Hindlimb muscle (tissue), 1 donor: ENCODE measurements at regions not wholly inside any gene's neighbourhood (a gene's known extent, or its start where the extent isn't known, plus 50 kb on each side); places are given as distances from the start of the nearest gene placed in this dataset.

ENCODE experiments used
- DNase-seq: peaks from one replicate; pipeline ENCODE4 v3.0.0-alpha.2; 2013

DNA sequence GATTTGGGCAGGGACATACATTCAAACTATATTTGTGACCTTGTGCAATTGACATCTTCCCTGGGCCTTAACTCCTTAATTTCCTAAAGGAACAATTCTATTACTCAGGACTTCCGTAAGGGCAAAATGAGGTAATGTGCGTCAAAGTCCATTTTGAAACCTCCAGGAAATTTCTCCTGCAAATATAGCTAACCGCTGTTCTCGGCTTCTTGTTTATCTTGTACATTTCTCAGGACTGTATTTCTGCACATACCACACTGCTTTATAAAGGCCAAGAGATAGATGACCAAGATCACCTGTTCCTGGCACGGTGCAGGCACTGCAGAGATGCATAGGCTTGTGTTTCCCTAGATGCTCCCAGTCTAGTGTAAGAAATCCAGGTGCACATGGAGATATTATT is 1009.4 kb downstream of the BCL11B start:
- no peak for DNase-seq

DNA sequence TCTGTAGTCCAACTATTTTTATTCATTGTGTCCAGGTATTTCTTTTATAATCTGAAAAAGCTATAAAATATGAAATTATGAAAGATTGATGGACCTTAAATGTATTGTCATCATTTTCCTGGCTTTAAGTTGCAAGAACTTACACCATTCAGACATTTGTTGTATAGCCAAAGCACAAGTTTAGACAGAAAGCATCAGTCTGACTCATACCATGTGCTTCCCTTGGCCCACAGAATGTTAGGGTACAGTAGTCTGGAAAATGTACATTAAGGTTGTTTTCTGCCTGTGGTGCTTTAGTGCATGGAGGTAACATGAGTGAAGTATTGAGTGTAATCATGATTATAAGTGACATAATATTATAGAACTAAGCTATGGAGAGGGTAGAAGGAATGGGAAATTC is 1002.5 kb downstream of the BCL11B start:
- no peak for DNase-seq

DNA sequence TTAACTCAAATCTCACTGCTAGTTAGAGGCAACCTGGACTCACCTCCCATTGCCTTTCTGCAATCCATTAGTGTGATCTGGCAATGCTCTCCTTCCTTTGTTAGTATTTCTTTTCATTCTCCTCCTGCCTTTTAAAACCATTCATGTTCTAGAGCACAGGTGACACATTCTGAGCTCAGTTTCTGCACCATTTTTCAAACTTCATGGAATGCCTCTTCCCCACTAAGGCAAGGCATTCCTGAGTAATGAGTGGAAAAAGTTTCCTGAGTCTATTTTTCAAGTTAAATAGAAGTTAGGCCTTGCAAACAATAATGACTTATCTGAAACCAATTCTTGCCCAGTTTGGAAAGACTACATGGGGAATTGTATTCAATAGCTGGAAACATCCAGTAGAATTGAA is 1001.8 kb downstream of the BCL11B start:
- DNase-seq: no peak

DNA sequence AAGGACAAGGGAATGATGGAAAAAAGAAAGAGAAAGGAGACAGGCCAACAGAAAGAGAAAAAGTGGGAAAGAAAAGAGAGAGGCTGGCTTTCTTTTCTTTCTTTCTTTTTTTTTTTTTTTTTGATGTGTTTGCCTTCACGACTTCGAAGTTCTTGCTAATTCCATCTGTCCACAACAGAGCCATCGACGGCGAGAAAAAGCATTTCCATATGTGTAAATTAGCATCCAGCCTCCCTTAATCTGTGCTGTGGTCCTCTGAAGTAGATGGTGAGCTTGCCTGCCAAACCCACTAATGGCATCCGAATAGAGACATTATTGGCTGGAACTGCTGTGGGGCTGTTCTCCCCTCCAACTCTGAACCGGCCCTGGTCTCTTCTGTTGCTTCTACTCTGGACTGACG is 997.4 kb downstream of the BCL11B start:
- no peak for DNase-seq

DNA sequence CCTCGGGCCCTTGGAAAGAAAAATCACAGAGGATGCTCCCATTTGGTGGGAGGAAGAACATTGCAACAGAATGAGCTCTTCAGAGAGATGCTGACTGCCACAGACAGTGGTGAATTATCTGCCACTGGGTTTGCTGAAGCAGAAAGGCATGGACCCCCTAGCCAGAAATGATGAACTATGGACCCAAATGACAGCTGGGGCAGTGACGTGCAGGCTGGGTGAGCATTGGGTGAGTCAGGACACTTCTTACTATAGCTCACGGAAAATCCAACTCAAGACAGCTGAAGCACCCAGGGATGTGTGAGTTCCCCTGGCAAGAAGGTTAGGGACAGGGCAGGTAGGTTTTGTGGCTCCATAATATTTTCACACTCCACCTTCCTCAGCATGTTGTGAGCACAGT is 993.2 kb downstream of the BCL11B start:
- no peak for DNase-seq

DNA sequence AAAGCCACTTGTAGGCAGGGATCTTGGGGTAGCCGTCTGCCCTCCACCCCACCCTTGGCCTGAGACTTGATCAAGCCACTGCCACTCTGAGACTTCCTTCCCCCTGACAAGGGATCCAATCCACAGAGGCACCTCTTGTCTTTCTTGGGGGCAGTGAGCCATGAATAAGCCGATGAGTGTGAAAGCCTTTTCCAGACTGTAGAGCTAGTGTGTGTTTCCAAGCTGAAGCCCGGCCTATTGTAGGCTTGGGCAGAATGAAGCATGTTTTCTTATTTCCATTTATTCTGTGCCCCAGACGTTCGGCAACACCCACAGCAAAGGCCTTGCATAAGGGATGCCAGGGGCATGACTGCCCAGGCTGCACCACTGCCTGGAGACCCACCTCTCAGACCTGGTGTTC is 991.6 kb downstream of the BCL11B start:
- DNase-seq: no peak

DNA sequence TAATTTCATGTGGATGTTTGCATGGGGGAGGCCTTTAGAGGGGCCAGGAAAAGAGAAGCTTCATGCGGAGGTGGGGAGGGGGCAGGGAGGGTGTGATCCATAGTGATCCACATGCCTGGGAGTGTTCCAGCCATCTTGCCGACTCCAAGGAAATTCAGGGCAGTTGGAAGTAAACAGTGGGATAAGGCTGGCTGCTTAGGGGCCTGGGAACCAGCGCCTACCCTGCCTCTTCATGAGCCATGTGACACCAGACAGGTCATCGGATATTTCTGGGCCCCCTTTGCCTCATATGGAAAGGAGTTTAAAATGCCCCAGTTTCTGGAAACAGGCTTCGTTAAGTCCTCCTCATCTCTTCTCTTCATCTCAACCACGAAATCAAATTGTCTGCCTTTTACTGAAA is 983.2 kb downstream of the BCL11B start:
- DNase-seq: no peak

DNA sequence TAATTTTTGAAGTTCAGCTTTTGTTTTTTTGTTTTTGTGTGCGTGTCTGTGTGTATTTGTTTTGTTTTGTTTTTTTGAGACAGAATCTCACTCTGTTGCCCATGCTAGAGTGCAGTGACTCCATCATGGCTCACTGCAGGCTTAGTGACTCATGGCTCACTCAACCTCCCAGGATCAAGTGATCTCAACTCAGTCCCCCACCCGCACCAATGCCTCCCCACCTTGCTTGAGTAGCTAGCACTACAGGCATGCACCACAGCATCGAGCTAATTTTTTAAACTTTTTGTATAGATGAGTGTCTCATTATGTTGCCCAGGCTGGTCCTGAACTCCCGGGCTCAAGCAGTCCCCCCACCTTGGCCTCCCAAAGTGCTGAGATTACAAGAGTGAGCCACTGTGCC is 981.4 kb downstream of the BCL11B start:
- no peak for DNase-seq

DNA sequence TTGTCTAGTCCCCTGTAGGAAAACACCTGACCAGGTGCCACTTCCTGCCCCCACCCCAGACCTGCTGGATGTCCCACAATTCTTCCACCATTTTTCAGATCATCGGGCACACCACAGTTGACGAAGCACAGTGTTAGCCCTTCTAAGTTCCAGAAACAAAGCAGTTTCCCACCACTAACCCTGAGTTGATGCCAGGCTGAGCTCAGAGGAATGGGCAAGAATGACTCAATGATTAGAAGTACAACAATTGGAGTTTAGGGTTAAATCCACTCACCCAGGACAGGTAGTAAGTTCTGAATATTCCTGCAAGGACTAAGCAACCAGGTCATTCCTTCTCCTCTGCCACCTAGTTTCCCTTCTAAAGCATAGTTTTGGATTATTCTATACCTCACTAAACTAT is 979.8 kb downstream of the BCL11B start:
- no peak for DNase-seq

DNA sequence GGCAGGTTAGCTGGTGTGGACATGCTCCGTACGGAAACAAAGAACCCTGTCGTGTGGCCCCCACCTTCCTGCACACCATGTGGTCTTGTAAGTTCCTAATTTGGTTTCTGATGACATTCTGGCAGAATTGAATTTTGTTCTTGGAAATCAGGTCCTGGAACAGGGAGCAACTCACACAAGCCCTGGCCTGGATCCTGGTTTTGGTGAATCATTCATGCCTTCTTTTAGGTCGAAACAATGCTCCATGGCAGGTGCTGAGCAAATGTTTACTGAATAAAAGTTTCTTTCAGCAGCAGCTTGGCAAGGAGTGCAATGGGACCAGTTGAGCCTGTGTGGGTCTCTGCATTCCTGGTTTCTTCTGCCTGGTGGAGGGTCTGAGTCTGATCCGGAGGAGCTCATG is 978.4 kb downstream of the BCL11B start:
- DNase-seq: peak; percentile 26

DNA sequence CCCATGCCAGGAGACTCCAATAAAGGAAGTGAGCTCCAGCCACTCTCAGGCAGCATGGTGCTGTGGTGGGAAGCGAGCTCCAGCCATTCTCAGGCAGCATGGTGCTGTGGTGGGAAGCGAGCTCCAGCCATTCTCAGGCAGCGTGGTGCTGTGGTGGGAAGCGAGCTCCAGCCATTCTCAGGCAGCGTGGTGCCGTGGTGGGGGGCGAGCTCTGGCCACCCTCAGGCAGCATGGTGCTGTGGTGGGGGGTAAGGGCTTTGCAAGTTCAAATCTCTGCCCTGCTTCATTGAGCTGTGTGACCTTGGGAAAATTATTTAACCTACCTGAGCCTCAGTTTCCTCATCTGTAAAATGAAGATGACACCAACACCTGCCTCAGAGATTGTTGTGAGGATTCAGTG is 975.1 kb downstream of the BCL11B start:
- no peak for DNase-seq

DNA sequence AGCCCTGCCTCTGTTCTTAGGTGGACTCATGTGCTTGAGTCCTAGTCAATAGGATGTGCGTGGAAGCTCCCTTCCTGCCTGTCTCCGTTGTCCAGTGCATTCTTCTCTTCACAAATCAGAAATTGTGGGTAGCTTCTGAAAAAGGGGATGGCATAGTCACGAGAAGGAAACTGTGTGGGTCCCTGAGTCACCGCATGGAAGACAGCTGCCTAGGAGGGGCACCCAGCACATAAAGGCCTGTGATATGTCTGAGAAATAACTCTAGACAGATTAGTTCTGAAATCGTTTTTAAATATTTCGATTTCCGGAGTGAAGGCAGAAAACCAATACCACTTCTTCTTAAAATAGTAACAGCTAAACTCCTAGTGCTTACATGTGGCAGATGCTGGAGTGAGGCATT is 974.4 kb downstream of the BCL11B start:
- no peak for DNase-seq

DNA sequence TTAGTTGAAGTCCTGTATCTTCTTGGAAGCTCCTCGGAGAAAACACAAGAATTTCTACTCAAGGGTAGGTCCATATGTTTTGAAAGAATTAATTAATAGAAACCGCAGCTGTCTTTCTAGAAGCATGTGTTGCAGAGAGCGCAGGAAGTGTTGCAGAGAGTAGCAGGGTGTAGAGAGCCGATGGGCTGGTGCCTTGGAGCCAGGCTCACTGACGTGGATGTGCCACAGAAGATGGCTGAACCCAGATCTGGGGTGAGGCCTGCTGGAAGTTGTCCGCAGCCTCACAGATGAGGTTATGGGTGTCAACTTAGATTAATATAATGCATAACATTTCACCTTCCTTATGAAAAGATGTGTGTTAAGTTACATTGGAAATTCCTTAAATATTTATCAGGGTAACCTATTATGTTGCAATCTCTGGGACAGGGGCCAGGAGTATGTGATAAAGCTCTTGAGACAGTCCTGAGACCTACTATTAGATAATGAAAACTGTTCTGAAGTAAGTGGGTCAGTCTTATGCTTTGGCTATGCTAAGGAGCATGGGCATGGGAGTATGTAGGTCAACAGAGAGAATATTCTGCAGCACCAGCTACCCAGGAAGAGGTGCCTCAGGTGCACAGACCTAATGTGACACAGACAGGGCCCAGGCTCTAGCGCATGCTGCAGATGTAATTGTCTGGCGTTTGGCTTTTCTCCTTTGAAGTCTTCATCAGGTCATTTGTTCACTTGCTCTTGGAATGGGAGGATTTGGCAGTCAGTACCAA is 973.3 kb downstream of the BCL11B start:
- DNase-seq: no peak

DNA sequence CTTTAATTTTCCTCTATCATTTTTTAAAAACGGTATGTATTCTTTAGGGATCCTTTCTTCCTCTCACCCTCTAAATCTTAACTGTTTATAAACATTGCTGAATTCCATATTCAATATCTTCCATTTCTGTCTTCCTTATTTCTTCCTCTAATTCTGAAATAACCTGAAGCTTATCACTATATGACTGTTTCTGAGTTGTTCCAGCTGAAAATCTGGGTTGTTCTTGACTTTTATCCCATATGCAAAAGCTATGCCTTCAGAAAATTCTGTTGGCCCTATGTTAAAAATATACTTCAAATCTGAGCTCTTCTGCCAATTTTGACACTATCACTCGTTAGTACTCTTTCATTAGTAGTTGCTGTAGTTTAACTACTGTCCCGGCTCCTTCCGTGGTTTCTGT is 970.3 kb downstream of the BCL11B start:
- no peak for DNase-seq

DNA sequence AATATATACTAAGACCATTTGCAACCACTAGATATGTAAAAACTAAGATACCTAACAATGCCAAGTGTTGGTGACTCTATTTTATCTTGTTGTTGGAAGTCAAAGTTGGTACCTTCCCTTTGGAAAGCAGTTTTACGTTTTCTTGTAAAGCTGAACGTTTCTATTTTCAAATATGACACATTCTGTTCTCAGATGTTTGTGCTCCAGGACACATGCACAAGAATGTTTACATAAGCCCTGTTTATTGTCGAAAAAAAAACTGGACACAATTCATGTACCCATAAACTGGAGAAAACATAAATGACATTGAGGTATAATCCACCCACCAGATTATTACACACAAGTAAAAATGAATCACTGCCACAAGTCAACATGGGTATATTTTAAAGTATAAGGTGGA is 967.4 kb downstream of the BCL11B start:
- no peak for DNase-seq

DNA sequence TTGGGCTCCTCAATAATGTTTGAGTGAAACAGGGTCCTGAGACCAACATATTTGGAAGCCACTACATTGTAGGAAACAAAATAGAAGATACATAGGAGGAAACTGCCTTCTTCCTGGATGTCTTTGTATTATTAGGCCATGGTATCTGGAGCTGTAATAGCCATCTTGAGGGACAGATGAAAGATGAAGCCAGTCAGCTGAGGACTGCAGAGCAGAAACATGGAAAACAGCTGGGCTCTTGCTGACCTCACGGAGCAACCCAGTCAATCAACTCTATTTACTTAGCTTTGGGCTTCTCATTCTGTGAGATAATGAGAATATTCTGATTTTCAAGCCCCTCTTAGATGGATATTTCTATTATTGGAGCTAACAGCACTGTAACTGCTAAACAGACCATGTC is 962.4 kb downstream of the BCL11B start:
- no peak for DNase-seq

DNA sequence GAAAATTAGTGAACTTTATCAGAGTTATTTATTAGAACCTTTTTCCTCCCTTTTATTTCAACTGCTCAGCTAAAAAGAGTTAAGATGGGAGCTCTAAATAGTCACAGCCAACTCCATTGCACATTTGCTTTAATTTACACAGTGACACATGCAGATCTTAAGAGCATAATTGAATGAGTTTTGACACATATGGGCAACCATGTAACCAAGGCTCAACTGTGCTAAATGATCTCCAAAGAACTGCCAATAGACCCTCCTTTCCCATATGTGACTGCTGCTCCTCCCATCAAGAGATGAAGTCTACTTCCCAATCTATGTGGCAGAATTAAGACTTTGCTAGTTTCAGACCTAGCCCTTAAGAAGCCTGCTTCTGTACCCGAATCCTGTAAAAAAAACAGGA is 960.0 kb downstream of the BCL11B start:
- no peak for DNase-seq

DNA sequence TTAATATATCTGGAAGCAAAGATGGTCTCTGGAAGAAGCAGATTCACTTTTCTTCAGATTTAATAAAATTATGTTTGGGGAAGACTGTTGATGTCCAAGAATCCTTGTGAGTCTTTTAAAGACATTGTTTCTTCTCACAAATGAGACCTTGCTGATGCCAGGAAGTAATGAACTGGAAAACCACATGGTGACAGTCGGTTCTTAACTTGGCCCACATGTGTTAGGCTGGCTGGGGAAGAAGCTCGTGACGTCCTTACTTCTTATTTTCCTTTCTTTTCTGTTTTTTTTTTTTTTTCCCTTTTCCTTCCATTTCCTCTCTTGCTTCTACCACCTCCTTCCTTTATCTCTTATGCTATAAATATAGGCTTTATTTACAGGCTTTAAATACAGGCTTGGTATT is 950.2 kb downstream of the BCL11B start:
- no peak for DNase-seq

DNA sequence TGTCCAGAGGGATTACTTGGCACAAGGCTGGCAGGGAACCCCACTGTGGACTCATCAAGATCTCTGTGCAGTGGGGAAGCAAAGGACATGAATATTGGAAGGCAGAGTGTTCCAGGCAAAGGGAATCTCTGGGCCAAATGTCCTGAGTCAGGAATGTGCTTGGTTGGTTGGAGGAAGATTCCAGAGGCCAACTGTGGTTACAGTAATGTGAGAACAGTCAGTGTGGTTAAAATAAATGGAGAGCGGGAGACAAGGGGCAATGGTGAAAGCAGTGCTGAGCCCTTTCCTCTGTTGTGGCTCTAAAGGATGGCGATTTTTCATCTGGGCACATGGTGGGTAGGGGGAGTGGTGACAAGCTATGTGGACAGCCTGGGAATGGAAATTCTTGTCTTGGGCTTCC is 948.2 kb downstream of the BCL11B start:
- no peak for DNase-seq

DNA sequence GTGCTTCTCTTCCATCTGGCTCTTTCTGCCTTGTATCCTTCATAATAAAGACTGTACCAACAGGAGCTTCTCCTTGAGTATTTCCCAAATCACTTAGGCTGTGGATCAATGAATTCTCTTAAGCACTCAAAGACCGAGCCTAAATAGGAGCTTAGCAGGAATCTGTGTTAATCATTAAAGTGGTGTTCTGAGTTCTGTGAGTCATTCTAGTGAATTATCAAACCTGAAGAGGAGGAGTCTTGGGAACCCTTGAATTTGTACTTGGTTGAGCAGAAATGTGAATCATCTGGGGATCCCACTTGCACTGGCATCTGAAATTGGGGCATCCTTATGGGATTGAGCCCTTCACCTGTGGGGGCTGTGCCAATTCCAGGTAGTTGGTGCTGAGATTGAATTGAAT is 946.2 kb downstream of the BCL11B start:
- no peak for DNase-seq

DNA sequence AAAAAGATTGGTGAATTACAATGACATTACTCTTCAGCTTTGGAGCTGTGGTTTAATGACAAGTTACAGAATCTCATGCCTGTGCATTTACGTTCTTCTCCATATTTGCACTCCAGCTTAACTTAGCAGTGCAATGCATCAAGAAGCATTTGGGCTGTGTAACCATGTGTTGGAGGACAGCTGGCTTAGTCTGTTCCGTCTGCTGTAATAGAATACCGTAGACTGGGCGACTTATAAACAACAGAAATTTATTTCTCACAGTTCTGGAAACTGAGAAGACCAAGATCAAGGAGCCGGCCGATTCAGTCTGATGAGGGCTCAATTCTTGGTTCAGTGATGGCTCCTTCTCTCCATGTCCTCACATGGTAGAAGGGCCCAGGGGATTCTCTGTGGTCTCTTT is 943.5 kb downstream of the BCL11B start:
- no peak for DNase-seq

DNA sequence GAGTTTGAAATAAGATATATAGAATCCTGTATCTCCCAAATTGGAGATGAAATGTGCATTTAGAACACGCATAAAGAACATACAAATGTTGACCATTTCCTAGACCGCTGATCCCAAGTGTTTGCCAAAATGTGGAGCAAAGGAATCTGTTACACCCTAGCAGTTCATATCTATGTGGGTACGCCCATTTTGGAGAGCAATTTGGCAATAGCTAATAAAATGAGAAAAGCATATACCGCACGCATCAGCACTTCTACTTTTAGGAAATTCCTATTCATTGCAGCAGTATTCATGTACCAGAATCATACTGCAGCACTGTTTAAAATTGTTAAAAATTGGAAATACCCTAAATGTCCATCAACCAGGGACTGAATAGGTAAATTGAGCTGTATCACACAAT is 937.8 kb downstream of the BCL11B start:
- DNase-seq: peak; percentile 31

DNA sequence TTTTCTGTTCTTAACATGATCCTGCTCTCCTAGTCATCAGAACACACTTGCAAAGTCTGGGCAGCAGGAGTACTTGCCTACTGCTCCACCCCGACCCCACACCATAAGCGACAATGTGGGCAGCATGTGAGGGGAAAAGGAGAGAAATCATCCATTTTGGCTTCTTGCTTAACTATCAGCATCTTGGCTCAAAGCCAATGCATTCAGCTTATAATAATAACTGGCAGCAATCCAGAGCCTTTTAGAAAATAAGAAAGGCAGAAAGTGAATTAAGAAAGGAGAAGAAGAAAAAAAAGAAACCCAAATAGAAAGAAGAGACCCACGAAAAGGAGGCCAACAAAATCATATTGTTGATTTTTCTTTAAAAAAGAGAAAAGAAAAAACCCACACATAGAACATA is 930.8 kb downstream of the BCL11B start:
- no peak for DNase-seq

DNA sequence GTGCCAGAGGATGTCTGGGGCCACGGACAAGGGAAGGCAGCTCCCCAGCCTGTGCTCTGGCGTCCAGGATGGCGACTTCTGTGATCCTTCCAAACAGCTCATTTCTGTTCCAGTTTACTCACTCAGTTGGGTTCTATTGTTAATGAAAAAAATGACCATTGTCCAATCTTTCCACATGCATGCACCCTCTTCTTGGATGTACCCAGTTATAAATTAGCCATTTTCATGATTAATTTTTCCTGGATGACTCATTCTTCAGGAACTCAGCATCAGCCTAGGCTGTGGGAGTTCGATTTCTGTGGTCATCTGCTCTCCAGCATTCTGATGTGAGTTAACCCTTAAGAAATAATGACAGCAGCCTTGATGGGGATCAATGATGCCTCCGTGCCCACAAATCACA is 926.8 kb downstream of the BCL11B start:
- DNase-seq: no peak

DNA sequence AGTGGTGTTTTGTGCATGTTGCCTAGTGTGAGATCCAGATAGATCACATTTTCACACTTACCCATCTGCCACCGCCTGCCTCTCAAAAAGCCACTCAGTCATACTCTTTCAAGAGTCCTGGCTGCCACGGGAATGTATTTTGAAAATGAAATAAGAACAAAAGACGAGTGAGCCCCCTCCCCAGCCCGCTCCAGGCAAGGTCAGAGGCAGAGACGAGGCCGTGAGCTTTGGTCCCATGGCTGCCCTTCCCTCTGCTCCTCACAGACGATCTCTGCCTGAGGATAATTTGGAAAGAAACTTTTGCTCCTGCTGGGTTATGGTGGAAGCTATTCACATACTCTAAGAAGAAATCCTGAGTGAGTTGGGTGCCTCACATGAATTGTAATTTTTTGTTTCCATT is 924.3 kb downstream of the BCL11B start:
- DNase-seq: no peak
